Mucosa of descending colon (tissue), 3 donors: ENCODE measurements at regions not wholly inside any gene's neighbourhood (a gene's known extent, or its start where the extent isn't known, plus 50 kb on each side); places are given as distances from the start of the nearest gene placed in this dataset.

ENCODE experiments used
- ATAC-seq: fragments of 200-7000 bp; cut with Tn5 transposase; one replicate; pipeline ENCODE4 v1.9.1; 2020; ENCODE audit warnings: mild to moderate bottlenecking, moderate library complexity
- DNase-seq, 3 donors: peaks; one replicate each; pipeline ENCODE4 v3.0.0-alpha.2; 2020
- H3K36me3 ChIP-seq: fragments of 200-600 bp; one replicate; pipeline ENCODE4 v1.8.0; 2021; ENCODE audit warnings: low read depth, mild to moderate bottlenecking
- H3K4me1 ChIP-seq: fragments of 200-600 bp; one replicate; pipeline ENCODE4 v1.8.0; 2021; ENCODE audit warnings: low read depth, mild to moderate bottlenecking
- H3K4me3 ChIP-seq: fragments of 200-600 bp; one replicate; pipeline ENCODE4 v1.8.0; 2021; ENCODE audit warnings: mild to moderate bottlenecking
- H3K9me3 ChIP-seq: fragments of 200-600 bp; one replicate; pipeline ENCODE4 v1.8.0; 2021; ENCODE audit warnings: mild to moderate bottlenecking
- intact Hi-C, 2 donors: fragments of 100-400 bp; cut with DNase I in 1 of 2; cut with micrococcal nuclease in 1 of 2; formaldehyde crosslinking; loops; one replicate each; pipeline versions ENCODE4 v1.11.0 to v1.11.1; 2022; cut with DNase I, micrococcal nuclease
- TF ChIP-seq, protein P1 (sequence below): fragments of 200-600 bp; IDR thresholded peaks from one replicate; pipeline ENCODE4 v1.8.0; 2022; ENCODE audit warnings: antibody characterized with exemption, mild to moderate bottlenecking
- donor health status: DM: no; HTN: no; CAD: no; lungs with moderate emphysema.
- donor health status: DM: no; HTN: no; CAD: no.
- donor health status: DM: no; HTN: yes; CAD: no.

DNA sequence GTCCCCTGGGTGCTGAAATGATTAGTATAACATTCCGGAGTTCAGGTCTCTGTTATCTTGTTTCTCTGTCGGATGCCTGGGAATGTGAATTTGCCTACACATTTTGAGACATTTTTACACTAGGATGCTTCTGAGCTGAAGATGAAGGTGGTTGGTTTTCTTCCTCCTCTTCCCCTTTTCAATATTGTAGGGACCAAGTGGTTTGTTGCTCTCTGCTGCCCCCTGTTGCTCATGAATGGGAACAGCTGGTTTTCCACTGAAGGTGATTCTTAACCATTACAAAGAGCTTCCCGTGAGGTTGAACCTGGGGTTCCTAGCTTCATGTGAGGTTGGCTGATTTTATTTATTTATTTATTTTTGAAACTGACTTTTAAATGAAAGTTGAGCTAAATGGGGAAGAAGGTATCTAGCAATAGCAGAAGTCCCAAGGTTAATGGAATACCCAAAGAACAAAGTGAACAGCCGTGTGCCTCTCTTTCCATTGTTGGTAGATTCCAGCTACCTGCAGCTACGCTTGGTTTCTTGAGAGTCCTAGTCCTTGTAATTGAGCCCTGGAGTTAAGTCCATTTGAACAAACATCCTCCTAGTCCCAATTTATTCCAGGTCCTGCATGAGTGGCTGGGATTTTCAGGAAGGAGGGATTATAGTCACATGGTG is 983.9 kb upstream of the EEF2KMT start:
- Histone ChIP-seq H3K36me3 (no peaks in the 10 kb centered on the region), H3K4me1 (no peaks in the 10 kb centered on the region), H3K9me3 (no peaks in the 10 kb centered on the region), H3K4me3 (no peak overlapping the region)
- TF ChIP-seq, protein P1, sequence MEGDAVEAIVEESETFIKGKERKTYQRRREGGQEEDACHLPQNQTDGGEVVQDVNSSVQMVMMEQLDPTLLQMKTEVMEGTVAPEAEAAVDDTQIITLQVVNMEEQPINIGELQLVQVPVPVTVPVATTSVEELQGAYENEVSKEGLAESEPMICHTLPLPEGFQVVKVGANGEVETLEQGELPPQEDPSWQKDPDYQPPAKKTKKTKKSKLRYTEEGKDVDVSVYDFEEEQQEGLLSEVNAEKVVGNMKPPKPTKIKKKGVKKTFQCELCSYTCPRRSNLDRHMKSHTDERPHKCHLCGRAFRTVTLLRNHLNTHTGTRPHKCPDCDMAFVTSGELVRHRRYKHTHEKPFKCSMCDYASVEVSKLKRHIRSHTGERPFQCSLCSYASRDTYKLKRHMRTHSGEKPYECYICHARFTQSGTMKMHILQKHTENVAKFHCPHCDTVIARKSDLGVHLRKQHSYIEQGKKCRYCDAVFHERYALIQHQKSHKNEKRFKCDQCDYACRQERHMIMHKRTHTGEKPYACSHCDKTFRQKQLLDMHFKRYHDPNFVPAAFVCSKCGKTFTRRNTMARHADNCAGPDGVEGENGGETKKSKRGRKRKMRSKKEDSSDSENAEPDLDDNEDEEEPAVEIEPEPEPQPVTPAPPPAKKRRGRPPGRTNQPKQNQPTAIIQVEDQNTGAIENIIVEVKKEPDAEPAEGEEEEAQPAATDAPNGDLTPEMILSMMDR, result peak; percentile 16
- ATAC-seq, result peak; percentile 65
- intact Hi-C loops, result no loop called here
- DNase-seq, result peak in 2 of 3 donors; percentile 25 to 43

DNA sequence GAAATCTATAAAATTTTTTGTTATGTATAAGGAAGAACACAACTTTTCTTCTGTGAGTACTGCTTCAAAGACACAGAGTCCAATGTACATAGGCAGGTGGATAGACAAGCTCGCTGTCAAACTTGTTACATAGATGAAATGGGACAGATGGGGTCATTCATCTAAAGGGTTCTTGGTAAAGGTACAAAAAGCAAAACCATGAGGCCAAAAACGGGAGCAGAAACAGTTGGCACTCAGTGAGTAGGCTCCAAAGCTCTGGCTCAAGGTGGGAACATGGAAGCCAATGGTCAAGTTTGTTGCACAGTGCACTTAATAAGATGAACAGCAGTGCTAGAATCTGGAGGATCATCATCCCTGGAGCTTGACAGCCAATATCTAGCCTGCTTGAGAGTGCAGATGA is 979.0 kb upstream of the EEF2KMT start:
- DNase-seq (no peak), ATAC-seq (no peak)
- H3K9me3 ChIP-seq, result no peaks in the 10 kb centered on the region
- intact Hi-C loops, result no loop called here
- TF ChIP-seq, protein P1, result no peak
- H3K4me1 ChIP-seq, result no peaks in the 10 kb centered on the region
- H3K36me3 ChIP-seq, result no peaks in the 10 kb centered on the region
- H3K4me3 ChIP-seq, result no peak overlapping the region

DNA sequence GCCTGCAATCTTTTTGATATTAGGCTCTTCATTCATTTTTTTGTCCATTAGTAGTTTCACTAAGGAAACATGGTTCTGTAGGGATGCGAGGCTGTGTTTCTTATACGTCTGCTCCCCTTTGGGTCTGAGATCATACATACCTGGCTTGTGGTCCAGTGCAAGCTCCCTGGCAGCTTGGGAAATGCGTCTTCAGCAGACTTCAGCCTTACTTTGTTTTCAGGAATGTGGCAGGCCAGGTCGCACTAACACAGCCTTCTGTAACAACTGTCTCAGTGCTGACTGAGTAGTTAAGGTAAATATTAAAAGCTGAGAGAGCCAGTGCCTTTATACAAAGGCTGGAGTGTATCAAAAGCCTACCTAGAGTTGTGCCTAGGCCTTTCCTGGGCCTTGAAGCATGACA is 970.5 kb upstream of the EEF2KMT start:
- intact Hi-C loops, result no loop called here
- TF ChIP-seq, protein P1, result no peak
- ATAC-seq, result no peak

DNA sequence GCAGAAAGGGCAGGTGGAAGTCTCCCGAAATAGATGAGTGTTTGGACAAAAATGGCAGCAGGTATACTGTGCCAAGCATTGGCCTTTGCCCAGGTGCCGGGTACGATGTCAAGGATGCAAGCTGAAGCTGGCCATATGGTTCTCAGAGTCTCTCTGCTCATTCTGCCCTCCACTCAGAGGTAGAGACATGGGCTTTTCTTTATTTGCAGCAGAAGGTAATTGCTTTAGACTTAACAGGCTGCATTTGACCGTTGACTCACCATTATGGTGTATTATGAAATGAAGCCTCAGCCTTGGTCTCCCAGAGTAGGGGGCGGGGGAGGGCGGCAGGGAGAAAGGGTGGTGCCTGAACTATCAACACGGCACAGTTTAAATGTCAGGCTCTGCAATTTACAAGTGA is 969.1 kb upstream of the EEF2KMT start:
- intact Hi-C loops, result no loop called here
- no peak for ATAC-seq
- H3K9me3 ChIP-seq, result no peaks in the 10 kb centered on the region

More for the DNA sequence above, 970.5 kb upstream of the EEF2KMT start:
- no peak for DNase-seq
- Histone ChIP-seq H3K9me3 (no peaks in the 10 kb centered on the region), H3K36me3 (no peaks in the 10 kb centered on the region), H3K4me3 (no peak overlapping the region), H3K4me1 (no peaks in the 10 kb centered on the region)

DNA sequence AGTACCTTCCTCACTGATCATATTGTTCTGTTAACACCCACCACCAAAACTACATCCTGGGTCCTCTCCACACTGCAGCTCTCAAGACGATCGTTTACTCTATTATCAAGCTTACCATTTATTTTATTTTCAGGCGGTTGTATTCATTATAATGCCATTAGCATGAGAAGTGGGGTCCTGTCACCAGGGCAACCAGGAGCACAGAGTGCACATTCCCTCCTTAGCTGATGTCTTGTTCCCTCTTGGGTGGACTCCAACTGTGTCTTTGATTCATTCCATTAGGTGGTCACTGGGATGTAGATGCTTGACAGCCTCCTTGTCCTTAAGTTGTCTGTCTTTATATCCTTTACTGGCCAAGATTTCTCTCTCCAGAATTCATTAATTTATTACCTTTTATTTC is 965.9 kb upstream of the EEF2KMT start:
- no peaks in the 10 kb centered on the region for H3K9me3 ChIP-seq
- no peaks in the 10 kb centered on the region for H3K4me1 ChIP-seq
- ATAC-seq (no peak), DNase-seq (no peak)
- H3K36me3 ChIP-seq, result no peaks in the 10 kb centered on the region
- intact Hi-C loops, result no loop called here
- H3K4me3 ChIP-seq, result no peak overlapping the region
- TF ChIP-seq, protein P1, result no peak

More for the DNA sequence above, 969.1 kb upstream of the EEF2KMT start:
- H3K4me1 ChIP-seq, result no peaks in the 10 kb centered on the region
- H3K36me3 ChIP-seq, result no peaks in the 10 kb centered on the region
- TF ChIP-seq, protein P1, result no peak
- H3K4me3 ChIP-seq, result no peak overlapping the region
- no peak for DNase-seq

DNA sequence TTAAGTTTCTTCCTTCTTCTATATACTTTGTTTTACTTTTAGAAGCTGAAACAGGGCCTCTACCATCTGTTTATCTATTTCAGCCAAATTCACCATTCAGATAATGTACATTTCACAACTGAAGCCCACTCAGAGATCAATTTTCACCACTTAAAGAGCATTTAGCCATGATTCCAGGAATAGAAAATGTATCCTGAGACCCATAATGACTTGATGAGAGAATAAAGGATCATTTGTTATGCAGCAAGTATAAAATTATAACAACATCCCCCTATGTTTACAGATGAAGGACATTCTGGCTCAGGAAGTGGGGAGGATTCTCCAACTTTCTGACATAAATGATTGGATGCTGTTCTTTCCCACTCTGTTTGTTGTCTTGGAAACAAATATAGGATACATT is 962.1 kb upstream of the EEF2KMT start:
- TF ChIP-seq, protein P1, result no peak
- H3K9me3 ChIP-seq, result no peaks in the 10 kb centered on the region
- ATAC-seq, result no peak
- no peaks in the 10 kb centered on the region for H3K36me3 ChIP-seq
- intact Hi-C loops, result no loop called here
- no peak for DNase-seq
- no peaks in the 10 kb centered on the region for H3K4me1 ChIP-seq
- no peak overlapping the region for H3K4me3 ChIP-seq
